CD14-positive monocyte (primary cell): ENCODE measurements at regions not wholly inside any gene's neighbourhood (a gene's known extent, or its start where the extent isn't known, plus 50 kb on each side); places are given as distances from the start of the nearest gene placed in this dataset.

ENCODE experiments used
- DNase-seq, 3 donors: peaks; one replicate each; pipeline ENCODE4 v3.0.0-alpha.2; 2011 to 2022
- H2AFZ ChIP-seq: 2 replicates; pipeline ENCODE4 v1.6.0; 2012; ENCODE audit warnings: mild to moderate bottlenecking, low read depth, low read length, inconsistent platforms; ENCODE audit not compliant: insufficient read depth, poor library complexity, severe bottlenecking
- H3K27ac ChIP-seq, 2 donors: 1 replicate in 1 of 2; 2 replicates in 1 of 2; pipeline ENCODE4 v1.5.1; 2012 to 2013; ENCODE audit warnings: low read length in 2 of 2, control low read depth in 1 of 2, inconsistent platforms in 1 of 2, low read depth in 1 of 2, mild to moderate bottlenecking in 1 of 2
- H3K27me3 ChIP-seq, 2 donors: one replicate each; pipeline versions ENCODE4 v1.6.0 to v1.6.1; 2011 to 2013; ENCODE audit warnings: low read length in 2 of 2; ENCODE audit not compliant: control insufficient read depth in 2 of 2, insufficient read depth in 2 of 2
- H3K36me3 ChIP-seq, 2 donors: replicated peaks in 1 of 2; 1 replicate in 1 of 2; 2 replicates in 1 of 2; pipeline versions ENCODE4 v1.5.1 to v1.6.1; 2012 to 2013; ENCODE audit warnings: low read length in 2 of 2, control low read depth in 1 of 2, inconsistent platforms in 1 of 2, mild to moderate bottlenecking in 1 of 2; ENCODE audit not compliant: insufficient read depth in 2 of 2, control insufficient read depth in 1 of 2
- H3K4me1 ChIP-seq, 2 donors: 1 replicate in 1 of 2; 2 replicates in 1 of 2; pipeline versions ENCODE4 v1.5.1 to v1.6.1; 2012 to 2013; ENCODE audit warnings: low read length in 2 of 2, control low read depth in 1 of 2, inconsistent platforms in 1 of 2, mild to moderate bottlenecking in 1 of 2, moderate library complexity in 1 of 2; ENCODE audit not compliant: insufficient read depth in 2 of 2, control insufficient read depth in 1 of 2
- H3K4me2 ChIP-seq: replicated peaks from 2 replicates; pipeline ENCODE3; 2012; ENCODE audit warnings: low read length, moderate library complexity, mild to moderate bottlenecking; ENCODE audit not compliant: poor library complexity, severe bottlenecking; ENCODE audit errors: extremely low read depth
- H3K4me3 ChIP-seq, 3 experiments: fragments of 200-600 bp in 1 of 3; sonication (generic) in 1 of 3; replicated peaks in 1 of 3; 1 replicate in 2 of 3; 2 replicates in 1 of 3; pipeline ENCODE4 v1.5.1; 2011 to 2013; ENCODE audit warnings: low read length in 3 of 3, mild to moderate bottlenecking in 3 of 3, control low read depth in 2 of 3, low read depth in 2 of 3, inconsistent platforms in 1 of 3, moderate library complexity in 1 of 3
- H3K79me2 ChIP-seq: 2 replicates; pipeline ENCODE4 v1.6.0; 2012; ENCODE audit warnings: mild to moderate bottlenecking, control low read depth, inconsistent platforms, low read length, moderate library complexity; ENCODE audit not compliant: insufficient read depth
- H3K9ac ChIP-seq: 2 replicates; pipeline ENCODE4 v1.6.0; 2017; ENCODE audit warnings: low read length, mild to moderate bottlenecking; ENCODE audit not compliant: insufficient read depth, poor library complexity, severe bottlenecking
- H3K9me3 ChIP-seq, 2 donors: replicated peaks in 1 of 2; 1 replicate in 1 of 2; 2 replicates in 1 of 2; pipeline versions ENCODE4 v1.5.1 to v1.6.1; 2012 to 2013; ENCODE audit warnings: low read length in 2 of 2, control low read depth in 1 of 2; ENCODE audit not compliant: control insufficient read depth in 1 of 2, insufficient read depth in 1 of 2
- H4K20me1 ChIP-seq: 2 replicates; pipeline ENCODE4 v1.6.0; 2012; ENCODE audit warnings: mild to moderate bottlenecking, low read length, control low read depth, moderate library complexity; ENCODE audit not compliant: insufficient read depth
- H3K27ac Mint-ChIP-seq, 7 donors: one replicate each; pipeline ENCODE4 v1.8.0; 2020; ENCODE audit warnings: mild to moderate bottlenecking in 7 of 7, mixed read lengths in 7 of 7, moderate library complexity in 6 of 7, inconsistent platforms in 2 of 7
- H3K27me3 Mint-ChIP-seq, 3 donors: one replicate each; pipeline ENCODE4 v1.8.0; 2021 to 2022; ENCODE audit warnings: low read depth in 3 of 3, mild to moderate bottlenecking in 3 of 3, mixed read lengths in 3 of 3, moderate library complexity in 3 of 3, inconsistent platforms in 1 of 3
- H3K36me3 Mint-ChIP-seq, 2 donors: one replicate each; pipeline ENCODE4 v1.8.0; 2020; ENCODE audit warnings: mixed read lengths in 2 of 2, inconsistent platforms in 1 of 2, mild to moderate bottlenecking in 1 of 2
- H3K4me1 Mint-ChIP-seq: one replicate; pipeline ENCODE4 v1.8.0; 2020; ENCODE audit warnings: mild to moderate bottlenecking, mixed read lengths
- H3K4me3 Mint-ChIP-seq, 2 donors: one replicate each; pipeline ENCODE4 v1.8.0; 2020; ENCODE audit warnings: mild to moderate bottlenecking in 2 of 2, mixed read lengths in 2 of 2, moderate library complexity in 1 of 2
- H3K9me3 Mint-ChIP-seq, 7 donors: one replicate each; pipeline ENCODE4 v1.8.0; 2020 to 2022; ENCODE audit warnings: mixed read lengths in 7 of 7, mild to moderate bottlenecking in 6 of 7, moderate library complexity in 6 of 7, inconsistent platforms in 2 of 7
- CTCF ChIP-seq: fragments of 200-600 bp; IDR thresholded peaks from one replicate; pipeline ENCODE4 v1.8.0; 2022; ENCODE audit warnings: antibody characterized with exemption, mild to moderate bottlenecking
- WGBS: methylation state at CpG from one replicate; pipeline ENCODE4 v1.1.5; 2013; ENCODE audit warnings: missing lambda C conversion rate; ENCODE audit not compliant: insufficient coverage; 5-methylcytosine and 5-hydroxymethylcytosine counted together
- intact Hi-C, 2 donors: fragments of 100-400 bp; cut with micrococcal nuclease; formaldehyde crosslinking; loops; one replicate each; pipeline versions ENCODE4 v1.15.0 to v1.15.1; 2023

GRCh38 chr12:59375633-59376032 is 220.2 kb upstream of the SLC16A7 start:
- no peak overlapping the region for H3K4me3 ChIP-seq
- no peaks in the 10 kb centered on the region for H3K4me1 Mint-ChIP-seq
- H3K9ac ChIP-seq = no peak overlapping the region
- no peak overlapping the region for H2AFZ ChIP-seq
- H3K4me3 Mint-ChIP-seq = no peak overlapping the region
- DNase-seq = no peak
- no peak overlapping the region for H3K27ac ChIP-seq
- H3K9me3 Mint-ChIP-seq = peaks cover 0 to 4% (median 0%) of the 10 kb centered on the region in 7 donors
- no peak for TF ChIP-seq CTCF
- no peaks in the 10 kb centered on the region for H3K79me2 ChIP-seq
- intact Hi-C loops = no loop called here
- peaks cover 0 to 2% (median 0%) of the 10 kb centered on the region in 3 donors for H3K27me3 Mint-ChIP-seq
- H3K36me3 Mint-ChIP-seq = no peaks in the 10 kb centered on the region
- no peaks in the 10 kb centered on the region for H4K20me1 ChIP-seq
- no CpG with 5 or more reads among the region's 4 CpGs for WGBS
- H3K27ac Mint-ChIP-seq = no peak overlapping the region
- H3K4me1 ChIP-seq = no peaks in the 10 kb centered on the region
- no peak overlapping the region for H3K4me2 ChIP-seq
- no peaks in the 10 kb centered on the region for H3K9me3 ChIP-seq
- no peaks in the 10 kb centered on the region for H3K36me3 ChIP-seq
- no peaks in the 10 kb centered on the region for H3K27me3 ChIP-seq

DNA sequence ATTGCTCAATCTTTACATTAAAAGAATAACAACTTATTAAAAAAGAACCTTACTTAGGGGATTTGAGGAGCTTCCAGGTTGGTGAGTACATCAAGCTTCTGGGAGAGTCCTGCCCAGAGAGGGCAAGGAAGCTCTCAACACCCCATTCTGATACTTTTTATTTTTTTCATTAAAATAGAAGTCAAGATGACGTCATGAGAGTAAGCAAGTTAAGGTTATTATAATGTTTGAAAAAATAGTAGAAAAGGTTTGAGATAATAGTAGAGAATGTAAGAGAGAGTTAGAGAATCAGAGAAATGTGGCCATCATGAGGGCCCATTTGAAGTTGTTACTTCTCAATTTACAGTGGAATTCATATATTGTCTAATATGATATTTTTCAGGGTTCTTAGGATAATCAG is 221.0 kb upstream of the SLC16A7 start:
- no peak for TF ChIP-seq CTCF
- WGBS = no CpG with 5 or more reads among the region's 1 CpG
- H3K27me3 Mint-ChIP-seq = peaks cover 0 to 2% (median 0%) of the 10 kb centered on the region in 3 donors
- H4K20me1 ChIP-seq = no peaks in the 10 kb centered on the region
- no peaks in the 10 kb centered on the region for H3K4me1 Mint-ChIP-seq
- no peaks in the 10 kb centered on the region for H3K27me3 ChIP-seq
- no peaks in the 10 kb centered on the region for H3K9me3 ChIP-seq
- H3K79me2 ChIP-seq = no peaks in the 10 kb centered on the region
- no peak overlapping the region for H3K4me2 ChIP-seq
- intact Hi-C loops = no loop called here
- no peaks in the 10 kb centered on the region for H3K36me3 ChIP-seq
- peaks cover 0 to 4% (median 0%) of the 10 kb centered on the region in 7 donors for H3K9me3 Mint-ChIP-seq
- no peaks in the 10 kb centered on the region for H3K4me1 ChIP-seq
- no peaks in the 10 kb centered on the region for H3K36me3 Mint-ChIP-seq
- DNase-seq = no peak
- H3K27ac Mint-ChIP-seq = no peak overlapping the region
- H2AFZ ChIP-seq = no peak overlapping the region
- H3K9ac ChIP-seq = no peak overlapping the region
- H3K4me3 ChIP-seq = no peak overlapping the region
- H3K27ac ChIP-seq = no peak overlapping the region
- no peak overlapping the region for H3K4me3 Mint-ChIP-seq
